ENCODE measurements at regions not wholly inside any gene's neighbourhood (a gene's known extent, or its start where the extent isn't known, plus 50 kb on each side); places are given as distances from the start of the nearest gene placed in this dataset.

DNA sequence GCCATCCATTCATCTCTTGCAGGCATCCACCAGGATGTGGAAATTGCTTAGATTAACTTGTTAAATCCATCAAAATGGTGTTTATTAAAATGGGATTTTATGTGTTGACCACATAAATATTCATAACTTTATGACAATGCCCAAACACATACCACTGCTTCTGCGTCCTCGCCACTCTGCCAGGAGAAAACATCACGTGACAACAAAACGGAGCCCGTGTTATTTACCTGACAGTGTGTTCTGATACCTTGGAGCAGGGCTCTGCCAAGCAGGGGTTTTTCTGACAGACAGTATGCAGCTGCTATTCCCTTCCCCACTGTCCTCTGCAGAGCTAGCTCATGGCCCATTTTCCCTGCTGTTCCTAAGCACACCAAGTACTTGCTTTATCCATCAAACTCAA, 279.5 kb upstream of the CHD6 start:
- TF ChIP-seq, protein P1, sequence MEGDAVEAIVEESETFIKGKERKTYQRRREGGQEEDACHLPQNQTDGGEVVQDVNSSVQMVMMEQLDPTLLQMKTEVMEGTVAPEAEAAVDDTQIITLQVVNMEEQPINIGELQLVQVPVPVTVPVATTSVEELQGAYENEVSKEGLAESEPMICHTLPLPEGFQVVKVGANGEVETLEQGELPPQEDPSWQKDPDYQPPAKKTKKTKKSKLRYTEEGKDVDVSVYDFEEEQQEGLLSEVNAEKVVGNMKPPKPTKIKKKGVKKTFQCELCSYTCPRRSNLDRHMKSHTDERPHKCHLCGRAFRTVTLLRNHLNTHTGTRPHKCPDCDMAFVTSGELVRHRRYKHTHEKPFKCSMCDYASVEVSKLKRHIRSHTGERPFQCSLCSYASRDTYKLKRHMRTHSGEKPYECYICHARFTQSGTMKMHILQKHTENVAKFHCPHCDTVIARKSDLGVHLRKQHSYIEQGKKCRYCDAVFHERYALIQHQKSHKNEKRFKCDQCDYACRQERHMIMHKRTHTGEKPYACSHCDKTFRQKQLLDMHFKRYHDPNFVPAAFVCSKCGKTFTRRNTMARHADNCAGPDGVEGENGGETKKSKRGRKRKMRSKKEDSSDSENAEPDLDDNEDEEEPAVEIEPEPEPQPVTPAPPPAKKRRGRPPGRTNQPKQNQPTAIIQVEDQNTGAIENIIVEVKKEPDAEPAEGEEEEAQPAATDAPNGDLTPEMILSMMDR (IDR thresholded peaks at IDR 0.05) = no peak
- TF ChIP-seq POLR2AphosphoS5 (IDR thresholded peaks at IDR 0.05) = no peak
- no peak for TF ChIP-seq POLR2A (IDR thresholded peaks at IDR 0.05)
